ENCODE measurements at regions not wholly inside any gene's neighbourhood (a gene's known extent, or its start where the extent isn't known, plus 50 kb on each side); places are given as distances from the start of the nearest gene placed in this dataset.

GRCh38 chr13:99150575-99151361, 49.9 kb upstream of the UBAC2 start:
- TF ChIP-seq ZNF274 (IDR thresholded peaks at IDR 0.05; ENCODE audit: low read depth, low read length) (no peak), SUZ12 (IDR thresholded peaks at IDR 0.05; ENCODE audit: extremely low read depth, insufficient read depth, insufficient read length) (no peak), YY1 (IDR thresholded peaks at IDR 0.05; ENCODE audit: insufficient read depth, insufficient read length) (no peak)

Data from NT2/D1 (cell line).